Stimulated activated naive CD4-positive, alpha-beta T cell (primary cell): ENCODE measurements at regions not wholly inside any gene's neighbourhood (a gene's known extent, or its start where the extent isn't known, plus 50 kb on each side); places are given as distances from the start of the nearest gene placed in this dataset.

Experiments used
- DNase-seq, 6 experiments: peaks; one replicate each; lab custom pipeline; 2025; lab: John Stamatoyannopoulos, UW

GRCh38 chr2:38450509-38450908, 73.4 kb upstream of the ATL2 start:
- DNase-seq = no peak

GRCh38 chr2:38448692-38449410, 71.8 kb upstream of the ATL2 start:
- DNase-seq = no peak

- DNase-seq = no peak
These were observed 70.0 kb upstream of the ATL2 start for GRCh38 chr2:38446906-38447561.

- DNase-seq = no peak
These were observed 69.3 kb upstream of the ATL2 start for GRCh38 chr2:38446418-38446817.

GRCh38 chr2:38444247-38444646, 67.2 kb upstream of the ATL2 start:
- DNase-seq = no peak

- no peak for DNase-seq
These were observed 65.8 kb upstream of the ATL2 start for GRCh38 chr2:38442643-38443541.

GRCh38 chr2:38441346-38441745, 64.3 kb upstream of the ATL2 start:
- no peak for DNase-seq

GRCh38 chr2:38440655-38441054, 63.6 kb upstream of the ATL2 start:
- DNase-seq = no peak

- no peak for DNase-seq
These were observed 62.8 kb upstream of the ATL2 start for GRCh38 chr2:38439863-38440262.

GRCh38 chr2:38438883-38439612, 62.0 kb upstream of the ATL2 start:
- DNase-seq = no peak

- DNase-seq = no peak
These were observed 61.2 kb upstream of the ATL2 start for GRCh38 chr2:38438133-38438882.

GRCh38 chr2:38436227-38436664, 59.2 kb upstream of the ATL2 start:
- no peak for DNase-seq

- DNase-seq = no peak
These were observed 58.7 kb upstream of the ATL2 start for GRCh38 chr2:38435775-38436174.

- DNase-seq = no peak
These were observed 57.5 kb upstream of the ATL2 start for GRCh38 chr2:38434595-38434994.

- no peak for DNase-seq
These were observed 56.5 kb upstream of the ATL2 start for GRCh38 chr2:38433607-38433975.

- DNase-seq = no peak
These were observed 55.9 kb upstream of the ATL2 start for GRCh38 chr2:38432820-38433606.

GRCh38 chr2:38430597-38431207, 53.6 kb upstream of the ATL2 start:
- no peak for DNase-seq

GRCh38 chr2:38430196-38430595, 53.1 kb upstream of the ATL2 start:
- no peak for DNase-seq

GRCh38 chr2:38427936-38428335, 50.9 kb upstream of the ATL2 start:
- DNase-seq = no peak

GRCh38 chr2:38427054-38427453, 50.0 kb upstream of the ATL2 start:
- DNase-seq = no peak
